ENCODE measurements at regions not wholly inside any gene's neighbourhood (a gene's known extent, or its start where the extent isn't known, plus 50 kb on each side); places are given as distances from the start of the nearest gene placed in this dataset.

DNA sequence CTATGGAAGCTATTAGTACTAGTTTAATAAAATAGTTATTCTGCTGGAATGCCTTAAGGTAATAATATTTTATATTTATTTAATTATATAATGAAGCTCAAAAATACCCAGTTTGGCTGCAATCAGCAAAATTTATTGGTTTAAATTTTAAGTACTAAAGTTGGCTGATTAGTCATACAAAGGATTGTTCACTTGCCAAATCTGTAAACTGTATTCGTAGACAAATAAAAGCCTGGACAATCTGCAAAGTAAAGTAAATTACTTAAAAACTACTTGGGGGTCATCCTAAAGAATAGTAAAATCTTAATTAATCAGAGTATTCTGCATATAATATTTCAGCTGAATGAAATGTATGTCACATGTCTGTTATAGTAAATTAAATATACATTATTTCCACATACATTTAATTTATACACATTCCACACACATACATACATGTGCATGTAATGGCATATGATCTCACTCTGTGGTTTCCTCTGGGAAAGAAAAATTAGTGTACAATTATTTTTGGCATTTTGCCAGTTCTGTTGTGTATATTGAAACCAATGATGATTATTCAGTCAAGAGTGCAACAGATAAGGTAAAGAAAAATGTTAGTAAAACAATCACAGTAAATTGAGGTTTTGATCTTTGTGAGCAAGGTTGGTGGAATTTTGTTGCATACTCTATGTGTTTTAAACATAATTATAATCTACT is 455.9 kb downstream of the CDH9 start:
- Histone ChIP-seq H3K4me2 (replicated peaks; ENCODE audit: low read depth, low read length, poor library complexity, severe bottlenecking) (no peak overlapping the region), H3K27ac (ENCODE audit: low read length in 2 of 2) (no peak overlapping the region), H3K27me3 (replicated peaks in 1 of 4; ENCODE audit: control extremely low read depth in 1 of 4, control insufficient read depth in 3 of 4, insufficient read depth in 4 of 4, low read length in 3 of 4) (no peaks in the 10 kb centered on the region), H3K9me3 (ENCODE audit: control extremely low read depth in 1 of 3, control insufficient read depth in 2 of 3, insufficient read depth in 1 of 3, low read length in 2 of 3) (peaks cover 0 to 2% (median 0%) of the 10 kb centered on the region in 3 donors), H4K20me1 (ENCODE audit: control insufficient read depth, insufficient read depth, low read length, poor library complexity, severe bottlenecking) (no peaks in the 10 kb centered on the region), H3K4me1 (ENCODE audit: control insufficient read depth in 2 of 2, insufficient read depth in 2 of 2, low read length in 2 of 2) (no peaks in the 10 kb centered on the region), H3K9ac (ENCODE audit: low read length) (no peak overlapping the region), H3K4me3 (ENCODE audit: control extremely low read depth in 1 of 5, extremely low read depth in 1 of 5, insufficient read depth in 1 of 5, low read depth in 2 of 5, low read length in 4 of 5) (no peak overlapping the region), H2AFZ (ENCODE audit: insufficient read depth, low read depth, low read length, poor library complexity, severe bottlenecking) (no peak overlapping the region), H3K79me2 (ENCODE audit: control insufficient read depth, insufficient read depth, low read length) (no peaks in the 10 kb centered on the region), H3K36me3 (replicated peaks in 1 of 2; ENCODE audit: control extremely low read depth in 1 of 2, control insufficient read depth in 1 of 2, extremely low read depth in 1 of 2, insufficient read depth in 2 of 2, low read length in 1 of 2) (no peaks in the 10 kb centered on the region)
- no peak for TF ChIP-seq EZH2 (IDR thresholded peaks at IDR 0.05; ENCODE audit: borderline replicate concordance, insufficient read depth, low read depth, low read length, poor library complexity, severe bottlenecking)
- TF ChIP-seq CTCF (IDR thresholded peaks at IDR 0.05) = no peak
- Mint-ChIP-seq H3K27ac (no peak overlapping the region), H3K27me3 (no peaks in the 10 kb centered on the region), H3K4me3 (no peak overlapping the region), H3K9me3 (ENCODE audit: insufficient read depth) (peaks cover 5% of the 10 kb centered on the region), H3K4me1 (no peaks in the 10 kb centered on the region)
- DNase-seq (no peak), ATAC-seq (ENCODE audit: low read depth) (no peak)
- ChIA-PET POLR2A (no interaction called here), CTCF (no interaction called here)
- intact Hi-C loops (cut with micrococcal nuclease) = no loop called here
- no CpG with 5 or more reads among the region's 1 CpG for WGBS (ENCODE audit: insufficient coverage)

- intact Hi-C loops (cut with micrococcal nuclease) = no loop called here
- POLR2A ChIA-PET = no interaction called here
Measured at GRCh38 chr5:26579712-26580111, 458.7 kb downstream of the CDH9 start.

More at GRCh38 chr5:26579712-26580111, 458.7 kb downstream of the CDH9 start:
- Histone ChIP-seq H3K9ac (ENCODE audit: low read length) (no peak overlapping the region), H3K36me3 (replicated peaks in 1 of 2; ENCODE audit: control extremely low read depth in 1 of 2, control insufficient read depth in 1 of 2, extremely low read depth in 1 of 2, insufficient read depth in 2 of 2, low read length in 1 of 2) (no peaks in the 10 kb centered on the region), H3K4me1 (ENCODE audit: control insufficient read depth in 2 of 2, insufficient read depth in 2 of 2, low read length in 2 of 2) (no peaks in the 10 kb centered on the region), H2AFZ (ENCODE audit: insufficient read depth, low read depth, low read length, poor library complexity, severe bottlenecking) (no peak overlapping the region), H3K27ac (ENCODE audit: low read length in 2 of 2) (no peak overlapping the region), H3K27me3 (replicated peaks in 1 of 4; ENCODE audit: control extremely low read depth in 1 of 4, control insufficient read depth in 3 of 4, insufficient read depth in 4 of 4, low read length in 3 of 4) (no peaks in the 10 kb centered on the region), H3K79me2 (ENCODE audit: control insufficient read depth, insufficient read depth, low read length) (no peaks in the 10 kb centered on the region), H4K20me1 (ENCODE audit: control insufficient read depth, insufficient read depth, low read length, poor library complexity, severe bottlenecking) (no peaks in the 10 kb centered on the region), H3K4me3 (ENCODE audit: control extremely low read depth in 1 of 5, extremely low read depth in 1 of 5, insufficient read depth in 1 of 5, low read depth in 2 of 5, low read length in 4 of 5) (no peak overlapping the region), H3K9me3 (ENCODE audit: control extremely low read depth in 1 of 3, control insufficient read depth in 2 of 3, insufficient read depth in 1 of 3, low read length in 2 of 3) (no peaks in the 10 kb centered on the region), H3K4me2 (replicated peaks; ENCODE audit: low read depth, low read length, poor library complexity, severe bottlenecking) (no peak overlapping the region)
- ATAC-seq (ENCODE audit: low read depth) = no peak
- DNase-seq = no peak
- TF ChIP-seq CTCF (IDR thresholded peaks at IDR 0.05) = no peak
- no peak for TF ChIP-seq EZH2 (IDR thresholded peaks at IDR 0.05; ENCODE audit: borderline replicate concordance, insufficient read depth, low read depth, low read length, poor library complexity, severe bottlenecking)
- H3K9me3 Mint-ChIP-seq (ENCODE audit: insufficient read depth) = peaks cover 5% of the 10 kb centered on the region
- H3K27ac Mint-ChIP-seq = no peak overlapping the region
- no peaks in the 10 kb centered on the region for H3K27me3 Mint-ChIP-seq
- WGBS (ENCODE audit: insufficient coverage) = 80% methylated on average over 1 of the region's 2 CpGs
- CTCF ChIA-PET = no interaction called here
- H3K4me1 Mint-ChIP-seq = no peaks in the 10 kb centered on the region
- no peak overlapping the region for H3K4me3 Mint-ChIP-seq

Data from B cell (primary cell).